Activated CD8-positive, alpha-beta T cell treated with anti-CD3 and anti-CD28 coated beads, Interleukin-2, amount 10 ng/mL, durations not matched to agents 7 days and 5 days (primary cell): ENCODE measurements at regions not wholly inside any gene's neighbourhood (a gene's known extent, or its start where the extent isn't known, plus 50 kb on each side); places are given as distances from the start of the nearest gene placed in this dataset.

Source experiments
- ATAC-seq: fragments of 150-1000 bp; cut with Tn5 transposase; one replicate; pipeline ENCODE4 v1.10.0; 2021; ENCODE audit warnings: moderate library complexity
- CTCF ChIA-PET: fragments of 350-600 bp; sonication (Branson Sonifier 250); formaldehyde crosslinking; loops from one replicate; lab custom pipeline; 2021; ENCODE audit warnings: antibody characterized with exemption; lab: Charles Lee
- POLR2A ChIA-PET: fragments of 350-600 bp; sonication (Branson Sonifier 250); formaldehyde crosslinking; loops from one replicate; lab custom pipeline; 2021; ENCODE audit warnings: antibody characterized with exemption; lab: Charles Lee
- DNase-seq: peaks from one replicate; pipeline ENCODE4 v3.0.0-alpha.2; 2020
- H3K27ac Mint-ChIP-seq: one replicate; pipeline ENCODE4 v1.8.0; 2021; ENCODE audit warnings: mild to moderate bottlenecking, mixed read lengths
- H3K27me3 Mint-ChIP-seq: one replicate; pipeline ENCODE4 v1.8.0; 2021; ENCODE audit warnings: low read depth, mixed read lengths
- H3K36me3 Mint-ChIP-seq: one replicate; pipeline ENCODE4 v1.8.0; 2021; ENCODE audit warnings: low read depth, mixed read lengths
- H3K4me1 Mint-ChIP-seq: one replicate; pipeline ENCODE4 v1.8.0; 2021; ENCODE audit warnings: low read depth, mixed read lengths
- H3K4me3 Mint-ChIP-seq: one replicate; pipeline ENCODE4 v1.8.0; 2021; ENCODE audit warnings: mild to moderate bottlenecking, mixed read lengths
- H3K9me3 Mint-ChIP-seq: one replicate; pipeline ENCODE4 v1.8.0; 2022; ENCODE audit warnings: mixed read lengths; ENCODE audit not compliant: insufficient read depth

DNA sequence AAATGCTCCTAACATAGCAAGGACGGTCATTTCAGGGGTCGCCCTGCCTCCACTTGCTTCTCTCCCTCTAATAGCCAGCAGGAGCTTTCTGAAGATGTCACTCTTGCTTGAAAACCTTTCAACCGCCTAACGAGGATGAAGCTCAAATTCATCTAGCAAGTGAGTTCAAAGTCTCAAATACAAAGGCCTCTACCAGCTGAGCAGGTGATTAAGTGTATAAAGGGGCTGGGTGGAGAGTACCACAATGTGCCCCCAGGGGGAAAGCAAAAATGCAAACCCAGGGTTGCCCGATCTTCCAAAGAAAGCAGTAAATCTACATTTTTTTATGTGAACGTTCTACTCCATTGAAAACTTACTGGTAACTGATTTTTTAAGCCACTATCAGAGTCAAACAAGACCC, 50.4 kb upstream of the GRIP2 start:
- CTCF ChIA-PET = no interaction called here
- H3K27ac Mint-ChIP-seq = no peak overlapping the region
- no peak for ATAC-seq
- no peaks in the 10 kb centered on the region for H3K4me1 Mint-ChIP-seq
- no peaks in the 10 kb centered on the region for H3K36me3 Mint-ChIP-seq
- peaks cover 26% of the 10 kb centered on the region for H3K27me3 Mint-ChIP-seq
- H3K4me3 Mint-ChIP-seq = no peak overlapping the region
- POLR2A ChIA-PET = no interaction called here
- no peaks in the 10 kb centered on the region for H3K9me3 Mint-ChIP-seq
- no peak for DNase-seq

DNA sequence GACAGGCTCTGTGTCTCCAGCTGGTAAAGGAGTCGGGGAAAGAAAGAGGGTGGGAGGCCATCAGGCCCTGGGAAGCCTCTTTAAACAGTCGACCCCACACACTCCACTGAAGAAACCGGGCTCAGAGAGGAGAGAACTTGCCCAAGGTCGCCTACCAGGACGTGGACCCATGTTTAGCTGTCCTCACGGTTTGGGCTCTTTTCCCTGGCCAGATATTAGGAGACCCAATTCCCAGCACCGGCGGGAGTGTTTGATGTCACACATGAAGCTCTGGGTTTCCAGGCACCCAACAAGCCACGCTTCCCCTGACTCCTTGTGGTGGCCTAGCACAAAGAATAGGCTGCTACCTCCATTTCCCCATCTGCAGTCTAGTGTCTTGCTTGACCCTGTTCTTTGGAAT, 52.2 kb upstream of the GRIP2 start:
- POLR2A ChIA-PET = interaction anchor here (0.6 kb wide), 1 partner anchor 43 kb away, joined by 3 read pairs; no protein-coding TSS in a partner anchor
- no peak overlapping the region for H3K27ac Mint-ChIP-seq
- peaks cover 24% of the 10 kb centered on the region for H3K27me3 Mint-ChIP-seq
- H3K4me1 Mint-ChIP-seq = no peaks in the 10 kb centered on the region
- no peak for ATAC-seq
- DNase-seq = no peak
- no peaks in the 10 kb centered on the region for H3K36me3 Mint-ChIP-seq
- H3K4me3 Mint-ChIP-seq = no peak overlapping the region
- no peaks in the 10 kb centered on the region for H3K9me3 Mint-ChIP-seq
- CTCF ChIA-PET = no interaction called here

DNA sequence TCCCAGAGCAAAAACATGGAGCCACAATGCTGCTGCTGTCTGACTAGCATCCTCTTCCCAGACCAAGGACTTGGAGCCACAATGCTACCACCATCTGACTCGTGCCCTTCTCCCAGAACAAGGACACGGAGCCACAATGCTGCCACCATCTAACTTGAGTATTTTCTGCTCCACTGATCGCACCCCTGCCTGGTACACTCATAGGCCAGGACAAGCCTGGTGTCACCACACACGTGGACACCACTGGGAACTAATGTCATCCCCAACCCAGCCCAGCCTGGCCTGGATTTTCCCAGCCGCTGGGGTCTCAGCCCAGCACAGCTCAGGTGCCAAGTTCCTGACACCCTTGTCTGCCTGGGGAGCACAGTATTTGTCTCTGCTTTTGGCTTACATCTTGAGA, 52.7 kb upstream of the GRIP2 start:
- Mint-ChIP-seq H3K27me3 (peaks cover 21% of the 10 kb centered on the region), H3K27ac (no peak overlapping the region), H3K4me3 (no peak overlapping the region), H3K4me1 (no peaks in the 10 kb centered on the region), H3K9me3 (no peaks in the 10 kb centered on the region), H3K36me3 (no peaks in the 10 kb centered on the region)
- CTCF ChIA-PET = no interaction called here
- ATAC-seq (no peak), DNase-seq (no peak)
- POLR2A ChIA-PET = interaction anchor here (0.6 kb wide), 1 partner anchor 43 kb away, joined by 3 read pairs; no protein-coding TSS in a partner anchor

DNA sequence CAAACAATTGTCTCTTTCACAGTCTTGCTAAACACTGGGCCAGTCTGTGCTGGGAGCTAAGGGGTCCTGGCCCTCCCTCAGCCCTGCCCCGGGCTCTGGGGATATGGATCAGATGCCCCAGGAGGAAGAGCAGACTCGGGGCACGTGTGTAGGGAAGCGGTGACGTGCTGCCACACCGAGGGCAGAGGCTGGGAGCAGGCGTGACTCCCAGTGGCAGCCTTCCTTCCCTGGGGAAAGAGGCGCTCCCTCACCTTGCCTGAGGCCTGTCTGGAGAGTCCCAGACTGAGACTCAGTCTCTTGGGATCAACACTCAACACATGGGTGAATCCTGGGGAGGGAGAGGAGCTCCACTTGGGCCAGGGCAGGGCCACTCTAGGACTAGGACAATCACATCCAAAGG, 54.1 kb upstream of the GRIP2 start:
- H3K36me3 Mint-ChIP-seq = no peaks in the 10 kb centered on the region
- no peak for ATAC-seq
- no peak for DNase-seq
- H3K27ac Mint-ChIP-seq = no peak overlapping the region
- peaks cover 15% of the 10 kb centered on the region for H3K27me3 Mint-ChIP-seq
- no peaks in the 10 kb centered on the region for H3K9me3 Mint-ChIP-seq
- ChIA-PET POLR2A (no interaction called here), CTCF (no interaction called here)
- H3K4me1 Mint-ChIP-seq = peaks cover 6% of the 10 kb centered on the region
- H3K4me3 Mint-ChIP-seq = no peak overlapping the region

DNA sequence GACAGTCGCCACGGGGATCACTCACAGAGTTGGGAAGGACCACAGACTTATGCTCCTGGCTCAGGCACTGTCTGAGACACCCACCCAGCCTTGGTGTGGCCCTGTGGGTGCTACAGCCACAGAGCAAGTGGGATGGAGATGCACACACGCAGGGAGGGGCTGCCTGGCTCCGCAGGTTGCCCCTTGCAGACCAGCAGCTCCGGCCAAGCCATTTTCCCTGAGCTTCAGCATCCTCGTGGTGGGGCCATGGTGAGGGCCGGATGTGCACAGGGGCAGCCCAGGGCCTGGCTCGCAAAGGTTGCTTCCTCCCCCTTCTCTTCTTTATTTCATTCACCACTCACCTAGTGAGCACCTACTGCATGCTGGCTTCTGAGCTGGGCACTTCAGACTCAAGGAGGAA, 55.4 kb upstream of the GRIP2 start:
- Mint-ChIP-seq H3K27me3 (peaks cover 23% of the 10 kb centered on the region), H3K9me3 (no peaks in the 10 kb centered on the region), H3K4me3 (no peak overlapping the region), H3K27ac (no peak overlapping the region), H3K36me3 (no peaks in the 10 kb centered on the region), H3K4me1 (peaks cover 6% of the 10 kb centered on the region)
- ChIA-PET POLR2A (no interaction called here), CTCF (no interaction called here)
- DNase-seq (no peak), ATAC-seq (no peak)

DNA sequence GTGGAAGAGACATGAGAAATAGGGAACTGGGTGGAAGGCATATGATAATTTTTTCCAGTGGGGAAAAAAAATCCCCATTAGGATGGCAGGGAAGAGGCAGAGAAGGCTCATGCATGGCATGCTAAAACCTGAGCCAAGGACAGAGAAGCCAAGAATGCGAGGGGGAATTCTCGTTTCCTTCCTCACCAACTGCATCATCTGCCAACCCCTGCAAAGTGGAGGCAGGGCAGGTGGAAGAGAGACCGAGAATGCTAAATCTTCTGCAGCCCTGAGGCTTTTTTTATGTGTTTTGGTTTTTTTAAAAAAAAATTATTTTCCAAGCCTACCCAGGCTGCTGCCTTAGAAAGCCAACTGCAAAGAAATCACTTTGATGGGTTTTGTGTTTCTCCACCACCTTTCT, 54.3 kb upstream of the CCDC174 start:
- POLR2A ChIA-PET = no interaction called here
- CTCF ChIA-PET = no interaction called here
- Mint-ChIP-seq H3K4me1 (peaks cover 6% of the 10 kb centered on the region), H3K27me3 (peaks cover 32% of the 10 kb centered on the region), H3K36me3 (no peaks in the 10 kb centered on the region), H3K9me3 (no peaks in the 10 kb centered on the region), H3K27ac (no peak overlapping the region), H3K4me3 (no peak overlapping the region)
- ATAC-seq (no peak), DNase-seq (no peak)

DNA sequence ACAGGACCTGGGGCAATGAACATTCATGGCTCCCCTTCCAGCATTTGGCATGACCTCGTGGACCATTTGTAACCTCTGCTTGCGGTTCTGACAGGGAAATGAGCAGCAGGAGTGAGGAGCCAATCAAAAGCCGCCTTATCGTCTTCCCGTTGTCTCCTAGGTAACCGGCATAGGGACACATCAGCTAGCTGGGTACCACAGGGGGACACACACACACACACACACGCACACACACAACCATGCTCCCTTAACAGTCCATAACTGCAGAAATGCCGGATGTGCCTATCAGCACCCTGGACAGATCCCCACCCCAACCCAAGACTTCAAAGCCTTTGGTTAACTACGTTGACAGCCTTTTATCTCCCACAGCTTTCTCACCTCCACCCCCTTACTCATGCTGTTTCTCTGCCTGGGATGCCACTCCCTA, 53.4 kb upstream of the CCDC174 start:
- ChIA-PET POLR2A (no interaction called here), CTCF (no interaction called here)
- no peak overlapping the region for H3K4me3 Mint-ChIP-seq
- peaks cover 6% of the 10 kb centered on the region for H3K4me1 Mint-ChIP-seq
- peak; percentile 91 for ATAC-seq
- peaks cover 33% of the 10 kb centered on the region for H3K27me3 Mint-ChIP-seq
- no peaks in the 10 kb centered on the region for H3K36me3 Mint-ChIP-seq
- H3K9me3 Mint-ChIP-seq = no peaks in the 10 kb centered on the region
- DNase-seq = peak; percentile 86
- no peak overlapping the region for H3K27ac Mint-ChIP-seq

DNA sequence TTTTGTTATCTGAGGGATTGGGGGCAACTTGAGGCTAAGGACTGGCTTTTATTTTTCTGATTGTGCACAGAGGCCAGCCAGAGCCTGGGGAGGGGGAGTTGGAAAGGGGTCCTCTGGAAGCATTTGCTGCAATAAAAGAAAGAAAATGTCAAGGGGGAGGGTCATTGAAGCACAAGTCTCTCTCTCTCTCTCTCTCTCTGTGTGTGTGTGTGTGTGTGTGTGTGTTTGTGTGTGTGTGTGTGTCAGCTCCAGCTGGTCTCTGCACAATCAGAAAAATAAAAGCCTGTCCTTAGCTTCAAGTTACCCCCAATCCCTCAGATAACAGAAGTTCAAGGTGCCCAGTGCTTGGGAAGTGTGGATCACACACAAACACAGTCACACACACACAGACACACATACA, 52.1 kb upstream of the CCDC174 start:
- peaks cover 6% of the 10 kb centered on the region for H3K4me1 Mint-ChIP-seq
- no peak overlapping the region for H3K4me3 Mint-ChIP-seq
- H3K27ac Mint-ChIP-seq = no peak overlapping the region
- POLR2A ChIA-PET = no interaction called here
- peaks cover 42% of the 10 kb centered on the region for H3K27me3 Mint-ChIP-seq
- H3K9me3 Mint-ChIP-seq = no peaks in the 10 kb centered on the region
- no peaks in the 10 kb centered on the region for H3K36me3 Mint-ChIP-seq
- CTCF ChIA-PET = no interaction called here
- no peak for ATAC-seq
- DNase-seq = no peak

DNA sequence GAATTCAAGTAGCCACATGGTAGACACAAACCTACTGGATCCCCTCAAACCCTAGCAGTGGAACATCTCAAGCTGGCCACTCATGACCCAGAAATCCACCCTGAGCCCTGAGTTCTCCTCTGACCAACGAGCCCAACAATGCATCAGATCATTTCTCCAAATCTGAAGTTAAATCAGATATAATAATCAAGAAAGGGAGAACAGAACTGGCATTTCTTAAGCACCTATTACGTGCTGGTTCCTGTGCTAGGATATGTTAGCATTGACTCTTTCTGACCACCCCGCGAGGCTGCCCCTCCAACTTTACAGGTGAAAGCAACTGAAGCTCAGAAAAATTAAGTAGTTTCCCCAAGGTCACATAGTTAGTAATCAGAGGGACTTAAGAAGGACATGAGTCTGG, 51.5 kb upstream of the CCDC174 start:
- H3K4me3 Mint-ChIP-seq = no peak overlapping the region
- peaks cover 47% of the 10 kb centered on the region for H3K27me3 Mint-ChIP-seq
- ATAC-seq (no peak), DNase-seq (no peak)
- no peaks in the 10 kb centered on the region for H3K36me3 Mint-ChIP-seq
- ChIA-PET CTCF (no interaction called here), POLR2A (no interaction called here)
- no peak overlapping the region for H3K27ac Mint-ChIP-seq
- peaks cover 6% of the 10 kb centered on the region for H3K4me1 Mint-ChIP-seq
- H3K9me3 Mint-ChIP-seq = no peaks in the 10 kb centered on the region

DNA sequence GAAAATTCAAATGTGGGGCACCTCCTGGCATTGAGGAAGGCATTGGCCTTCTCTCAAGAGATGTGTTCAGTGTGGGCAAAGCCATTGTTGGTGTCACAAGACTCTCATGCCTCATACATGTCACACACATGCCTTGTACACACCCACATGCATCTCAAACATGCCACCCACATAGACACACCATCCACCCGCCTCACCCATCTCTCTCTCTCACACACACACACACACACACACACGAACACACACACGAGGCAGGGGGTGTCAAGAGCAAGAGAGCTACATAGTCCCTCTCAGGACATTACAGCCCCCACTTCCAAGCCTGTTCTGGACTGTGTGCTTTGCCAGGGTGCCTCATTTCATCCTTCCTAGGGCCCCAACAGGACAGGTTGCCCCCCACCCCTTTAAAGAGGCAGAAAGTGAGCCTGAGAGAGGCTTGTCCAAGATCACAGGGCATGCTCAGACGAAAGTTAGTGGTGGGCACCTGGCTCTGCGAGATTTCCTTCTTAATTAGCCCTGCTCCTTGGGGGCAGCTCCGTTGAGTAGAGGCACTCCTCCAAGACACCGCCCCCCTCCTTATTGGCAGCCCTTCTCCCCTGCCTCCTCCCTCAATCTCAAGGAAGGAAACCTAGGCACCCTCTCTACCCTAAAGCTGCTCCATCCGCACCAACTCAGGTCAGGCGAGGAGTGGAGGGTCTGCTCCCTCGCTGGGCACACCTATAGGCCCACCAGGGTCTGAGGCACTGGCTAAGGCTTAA, 50.5 kb upstream of the CCDC174 start:
- ATAC-seq (no peak), DNase-seq (no peak)
- Mint-ChIP-seq H3K9me3 (no peaks in the 10 kb centered on the region), H3K36me3 (no peaks in the 10 kb centered on the region), H3K27ac (no peak overlapping the region), H3K4me1 (peaks cover 6% of the 10 kb centered on the region), H3K4me3 (no peak overlapping the region), H3K27me3 (peaks cover 53% of the 10 kb centered on the region)
- ChIA-PET POLR2A (no interaction called here), CTCF (no interaction called here)

DNA sequence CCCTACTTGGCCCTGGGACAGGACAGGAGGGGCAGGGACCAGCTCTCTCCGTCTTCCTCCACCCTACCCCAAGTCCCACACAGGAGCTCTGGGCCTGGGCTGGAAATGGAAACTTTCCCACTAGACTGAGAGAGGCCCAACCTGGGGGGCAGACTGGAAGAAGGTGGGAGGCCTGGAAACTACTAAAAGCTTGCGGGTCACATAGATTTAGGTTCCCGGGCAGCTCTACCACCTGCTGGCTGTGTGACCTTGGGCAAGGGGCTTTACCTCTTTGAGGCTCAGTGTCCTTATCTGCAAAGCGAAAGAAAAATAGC, 49.9 kb upstream of the CCDC174 start:
- Mint-ChIP-seq H3K4me1 (peaks cover 6% of the 10 kb centered on the region), H3K27me3 (peaks cover 58% of the 10 kb centered on the region), H3K9me3 (no peaks in the 10 kb centered on the region), H3K36me3 (no peaks in the 10 kb centered on the region), H3K27ac (no peak overlapping the region), H3K4me3 (no peak overlapping the region)
- ATAC-seq (no peak), DNase-seq (no peak)
- POLR2A ChIA-PET = no interaction called here
- CTCF ChIA-PET = no interaction called here
